ENCODE measurements at regions not wholly inside any gene's neighbourhood (a gene's known extent, or its start where the extent isn't known, plus 50 kb on each side); places are given as distances from the start of the nearest gene placed in this dataset.

- no peak for TF ChIP-seq CTCF (IDR thresholded peaks at IDR 0.05; ENCODE audit: unreplicated experiment)
- H3K27ac Mint-ChIP-seq (ENCODE audit: unreplicated experiment), result no peak overlapping the region
- H3K4me1 Mint-ChIP-seq (ENCODE audit: low read depth, unreplicated experiment), result no peaks in the 10 kb centered on the region
- H3K9me3 Mint-ChIP-seq (ENCODE audit: low read depth, unreplicated experiment), result peaks cover 2% of the 10 kb centered on the region
- no peak for DNase-seq
- CTCF ChIA-PET, result no interaction called here
- no peak overlapping the region for H3K4me3 Mint-ChIP-seq (ENCODE audit: low read depth, unreplicated experiment)
- intact Hi-C loops (cut with micrococcal nuclease; ENCODE audit: unreplicated experiment), result no loop called here
- no peaks in the 10 kb centered on the region for H3K36me3 Mint-ChIP-seq (ENCODE audit: insufficient read depth, unreplicated experiment)
- BruUV-seq (replicated peaks), result no TSS peak
- H3K27me3 Mint-ChIP-seq (ENCODE audit: unreplicated experiment), result no peaks in the 10 kb centered on the region
Observed at GRCh38 chr21:28826569-28826968, 166.1 kb downstream of the LTN1 start.

DNA sequence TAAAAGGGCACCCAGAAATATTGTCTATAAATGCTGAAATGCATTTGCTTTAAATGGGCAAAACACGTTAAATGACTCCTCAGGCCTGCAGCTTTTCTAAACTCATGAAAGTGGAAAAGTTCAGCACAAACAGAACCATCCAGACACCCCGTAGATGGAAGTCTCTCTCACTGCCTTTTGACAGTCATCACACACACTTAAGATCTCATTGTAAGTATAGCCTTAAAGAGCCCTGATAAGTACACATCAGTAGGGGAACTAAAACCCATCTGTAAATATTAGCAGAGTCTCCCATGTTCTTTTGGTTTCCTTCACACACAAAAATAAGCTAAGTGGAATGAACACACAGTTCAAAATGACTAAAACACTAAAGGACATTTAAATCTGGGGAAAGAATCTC, 166.7 kb downstream of the LTN1 start:
- Mint-ChIP-seq H3K27me3 (ENCODE audit: unreplicated experiment) (no peaks in the 10 kb centered on the region), H3K36me3 (ENCODE audit: insufficient read depth, unreplicated experiment) (no peaks in the 10 kb centered on the region), H3K4me3 (ENCODE audit: low read depth, unreplicated experiment) (no peak overlapping the region), H3K9me3 (ENCODE audit: low read depth, unreplicated experiment) (peaks cover 2% of the 10 kb centered on the region), H3K27ac (ENCODE audit: unreplicated experiment) (no peak overlapping the region), H3K4me1 (ENCODE audit: low read depth, unreplicated experiment) (no peaks in the 10 kb centered on the region)
- TF ChIP-seq CTCF (IDR thresholded peaks at IDR 0.05; ENCODE audit: unreplicated experiment), result no peak
- no TSS peak for BruUV-seq (replicated peaks)
- CTCF ChIA-PET, result no interaction called here
- intact Hi-C loops (cut with micrococcal nuclease; ENCODE audit: unreplicated experiment), result no loop called here
- DNase-seq, result no peak

DNA sequence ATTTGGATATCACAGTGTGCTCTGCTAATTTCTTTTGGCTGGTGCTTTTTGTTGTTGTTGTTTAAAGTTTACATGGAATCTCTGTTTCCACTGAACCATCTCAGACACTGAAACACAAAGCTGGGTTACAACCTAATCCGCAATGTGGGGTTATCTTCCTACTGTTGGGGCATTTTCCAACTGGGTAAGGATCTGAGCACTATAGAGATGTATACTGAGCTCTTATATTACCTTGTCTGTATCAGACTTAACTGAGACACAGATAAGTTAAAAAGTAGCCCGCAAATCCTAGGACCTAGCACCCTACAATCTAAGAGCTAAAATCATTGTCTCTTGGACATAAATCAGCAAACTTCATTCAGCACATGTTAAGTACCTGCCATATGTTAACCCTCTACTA, 169.2 kb downstream of the LTN1 start:
- no peak overlapping the region for H3K27ac Mint-ChIP-seq (ENCODE audit: unreplicated experiment)
- H3K36me3 Mint-ChIP-seq (ENCODE audit: insufficient read depth, unreplicated experiment), result no peaks in the 10 kb centered on the region
- CTCF ChIA-PET, result no interaction called here
- intact Hi-C loops (cut with micrococcal nuclease; ENCODE audit: unreplicated experiment), result no loop called here
- no peak for TF ChIP-seq CTCF (IDR thresholded peaks at IDR 0.05; ENCODE audit: unreplicated experiment)
- no peak for DNase-seq
- no TSS peak for BruUV-seq (replicated peaks)
- H3K4me1 Mint-ChIP-seq (ENCODE audit: low read depth, unreplicated experiment), result no peaks in the 10 kb centered on the region
- no peaks in the 10 kb centered on the region for H3K9me3 Mint-ChIP-seq (ENCODE audit: low read depth, unreplicated experiment)
- no peak overlapping the region for H3K4me3 Mint-ChIP-seq (ENCODE audit: low read depth, unreplicated experiment)
- H3K27me3 Mint-ChIP-seq (ENCODE audit: unreplicated experiment), result no peaks in the 10 kb centered on the region

GRCh38 chr21:28822486-28823335, 170.0 kb downstream of the LTN1 start:
- no TSS peak for BruUV-seq (replicated peaks)
- Mint-ChIP-seq H3K36me3 (ENCODE audit: insufficient read depth, unreplicated experiment) (no peaks in the 10 kb centered on the region), H3K4me3 (ENCODE audit: low read depth, unreplicated experiment) (no peak overlapping the region), H3K9me3 (ENCODE audit: low read depth, unreplicated experiment) (no peaks in the 10 kb centered on the region), H3K27me3 (ENCODE audit: unreplicated experiment) (no peaks in the 10 kb centered on the region), H3K4me1 (ENCODE audit: low read depth, unreplicated experiment) (no peaks in the 10 kb centered on the region), H3K27ac (ENCODE audit: unreplicated experiment) (no peak overlapping the region)
- DNase-seq, result no peak
- TF ChIP-seq CTCF (IDR thresholded peaks at IDR 0.05; ENCODE audit: unreplicated experiment), result no peak
- intact Hi-C loops (cut with micrococcal nuclease; ENCODE audit: unreplicated experiment), result no loop called here
- CTCF ChIA-PET, result no interaction called here
